Left ventricle myocardium inferior (tissue), 1 donor: ENCODE measurements at regions not wholly inside any gene's neighbourhood (a gene's known extent, or its start where the extent isn't known, plus 50 kb on each side); places are given as distances from the start of the nearest gene placed in this dataset.

Source experiments
- DNase-seq: peaks from one replicate; pipeline ENCODE4 v3.0.0-alpha.2; 2020
- H3K27ac ChIP-seq: fragments of 200-600 bp; replicated peaks from 2 replicates; pipeline ENCODE4 v1.8.0; 2021
- H3K27me3 ChIP-seq: fragments of 200-600 bp; 2 replicates; pipeline ENCODE4 v1.8.0; 2021; ENCODE audit warnings: low read depth
- H3K36me3 ChIP-seq: fragments of 200-600 bp; 2 replicates; pipeline ENCODE4 v1.8.0; 2021
- H3K4me1 ChIP-seq: fragments of 200-600 bp; 2 replicates; pipeline ENCODE4 v1.8.0; 2021
- H3K4me3 ChIP-seq: fragments of 200-600 bp; 2 replicates; pipeline ENCODE4 v1.8.0; 2021; ENCODE audit warnings: mild to moderate bottlenecking, moderate library complexity
- H3K9me3 ChIP-seq: fragments of 200-600 bp; replicated peaks from 2 replicates; pipeline ENCODE4 v1.8.0; 2021
- CTCF ChIP-seq: fragments of 200-600 bp; IDR thresholded peaks from 2 replicates; pipeline ENCODE4 v1.8.0; 2021; ENCODE audit warnings: antibody characterized with exemption, mild to moderate bottlenecking, borderline replicate concordance
- intact Hi-C: fragments of 100-400 bp; cut with micrococcal nuclease; formaldehyde crosslinking; loops from one replicate; pipeline ENCODE4 v1.11.0; 2022
- donor health status: DM: no; HTN: yes; CAD: no; lungs with severe emphysema.

- H3K27me3 ChIP-seq = peaks cover 62% of the 10 kb centered on the region
- H3K27ac ChIP-seq = peak overlapping the region; percentile 30
- TF ChIP-seq CTCF = no peak
Measured at GRCh38 chr12:131217024-131217586, 263.4 kb downstream of the ADGRD1 start.

GRCh38 chr12:131218026-131218922, 264.6 kb downstream of the ADGRD1 start:
- no peak overlapping the region for H3K27ac ChIP-seq
- intact Hi-C loops = no loop called here
- peaks cover 64% of the 10 kb centered on the region for H3K27me3 ChIP-seq
- peaks cover 19% of the 10 kb centered on the region for H3K4me1 ChIP-seq
- H3K9me3 ChIP-seq = peaks cover 3% of the 10 kb centered on the region
- no peak overlapping the region for H3K4me3 ChIP-seq
- TF ChIP-seq CTCF = no peak
- no peaks in the 10 kb centered on the region for H3K36me3 ChIP-seq
- DNase-seq = no peak

More at GRCh38 chr12:131217024-131217586, 263.4 kb downstream of the ADGRD1 start:
- H3K36me3 ChIP-seq = no peaks in the 10 kb centered on the region
- peaks cover 4% of the 10 kb centered on the region for H3K9me3 ChIP-seq
- intact Hi-C loops = no loop called here
- DNase-seq = no peak
- no peak overlapping the region for H3K4me3 ChIP-seq
- H3K4me1 ChIP-seq = peaks cover 19% of the 10 kb centered on the region

- no peaks in the 10 kb centered on the region for H3K36me3 ChIP-seq
- no peak for DNase-seq
- peaks cover 19% of the 10 kb centered on the region for H3K4me1 ChIP-seq
- no peak for TF ChIP-seq CTCF
- no peak overlapping the region for H3K4me3 ChIP-seq
- intact Hi-C loops = no loop called here
- no peaks in the 10 kb centered on the region for H3K9me3 ChIP-seq
- no peak overlapping the region for H3K27ac ChIP-seq
- peaks cover 72% of the 10 kb centered on the region for H3K27me3 ChIP-seq
Measured at GRCh38 chr12:131218923-131219669, 265.4 kb downstream of the ADGRD1 start.

GRCh38 chr12:131219670-131220330, 266.1 kb downstream of the ADGRD1 start:
- no peak for TF ChIP-seq CTCF
- intact Hi-C loops = no loop called here
- H3K4me1 ChIP-seq = peaks cover 19% of the 10 kb centered on the region

DNA sequence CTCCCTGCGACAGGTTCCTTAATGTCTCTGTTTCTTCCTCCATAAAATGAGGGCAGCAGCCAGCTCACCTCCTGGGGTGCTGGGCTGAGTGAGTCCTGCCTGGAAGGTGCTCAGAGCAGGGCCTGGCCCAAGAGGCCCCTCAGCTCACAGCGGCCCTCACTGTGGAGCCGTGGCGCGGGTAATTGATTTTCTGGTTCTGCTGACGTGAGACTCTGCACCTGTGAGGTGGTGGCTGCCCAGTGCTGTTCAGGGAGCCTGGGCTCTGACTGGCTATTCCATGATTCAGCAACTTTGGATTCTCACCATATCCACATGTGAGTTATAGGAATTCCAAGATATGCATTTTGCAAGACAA, 266.6 kb downstream of the ADGRD1 start:
- no peaks in the 10 kb centered on the region for H3K36me3 ChIP-seq
- H3K4me3 ChIP-seq = no peak overlapping the region
- H3K27ac ChIP-seq = no peak overlapping the region
- DNase-seq = no peak
- TF ChIP-seq CTCF = no peak
- no peaks in the 10 kb centered on the region for H3K9me3 ChIP-seq
- intact Hi-C loops = no loop called here
- peaks cover 19% of the 10 kb centered on the region for H3K4me1 ChIP-seq
- peaks cover 71% of the 10 kb centered on the region for H3K27me3 ChIP-seq

More at GRCh38 chr12:131219670-131220330, 266.1 kb downstream of the ADGRD1 start:
- H3K4me3 ChIP-seq = no peak overlapping the region
- DNase-seq = no peak
- H3K36me3 ChIP-seq = no peaks in the 10 kb centered on the region
- H3K27me3 ChIP-seq = peaks cover 72% of the 10 kb centered on the region
- no peak overlapping the region for H3K27ac ChIP-seq
- no peaks in the 10 kb centered on the region for H3K9me3 ChIP-seq
